ENCODE measurements at regions not wholly inside any gene's neighbourhood (a gene's known extent, or its start where the extent isn't known, plus 50 kb on each side); places are given as distances from the start of the nearest gene placed in this dataset.

DNA sequence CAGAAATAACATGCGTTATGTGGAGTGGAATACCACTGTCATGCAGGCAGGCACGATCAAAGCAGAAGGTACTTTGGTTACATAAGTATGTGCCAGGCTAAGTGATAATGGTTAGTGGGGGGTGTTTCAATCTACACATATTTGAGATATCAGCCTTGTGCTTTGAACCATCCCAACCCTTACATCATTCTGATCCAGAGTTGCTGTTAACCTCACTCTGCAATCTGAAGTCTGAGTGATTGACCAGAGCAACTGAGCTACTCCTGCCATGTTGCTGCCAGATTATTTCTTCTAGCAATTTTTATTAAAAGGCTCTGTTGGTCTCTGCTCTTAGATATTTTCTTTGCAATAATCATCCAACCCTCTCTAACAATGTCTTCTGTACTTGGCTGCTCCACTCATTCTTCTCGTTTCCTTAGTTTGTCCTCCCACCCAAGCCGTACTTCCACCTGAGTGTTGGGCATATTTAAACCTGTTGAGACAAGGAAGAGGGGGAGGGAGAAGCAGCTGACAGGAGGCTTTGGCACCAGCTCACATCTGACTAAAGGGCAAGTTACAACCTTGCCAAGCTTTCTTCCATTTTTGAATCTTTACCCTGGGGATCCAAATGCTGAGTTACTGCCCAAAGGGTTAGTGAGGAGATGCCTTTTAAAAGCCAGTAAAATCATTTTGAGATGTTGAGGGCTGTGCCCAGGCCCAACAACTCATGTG lies 114.1 kb upstream of the SESN3 start:
- ATAC-seq = peak; percentile 73

DNA sequence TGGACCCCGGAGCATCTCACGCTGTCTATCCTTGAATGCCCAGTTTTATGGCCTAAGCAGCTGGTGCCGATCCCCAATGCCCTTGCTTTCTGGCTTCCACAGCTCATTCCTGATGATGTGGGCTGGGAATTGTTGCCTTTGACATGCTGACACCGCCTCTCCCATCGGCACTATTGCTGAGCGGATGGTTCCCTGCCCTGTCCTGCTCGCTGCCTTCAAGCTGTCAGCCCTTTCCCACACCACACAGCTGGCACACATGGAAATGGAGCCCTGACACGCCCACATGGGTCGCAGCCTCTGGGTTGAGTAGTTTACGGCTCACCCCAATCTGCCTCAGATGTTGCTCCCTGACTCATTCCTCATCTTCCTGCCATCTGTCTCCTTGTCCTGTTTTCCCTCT lies 110.2 kb upstream of the SESN3 start:
- ATAC-seq = peak; percentile 36

DNA sequence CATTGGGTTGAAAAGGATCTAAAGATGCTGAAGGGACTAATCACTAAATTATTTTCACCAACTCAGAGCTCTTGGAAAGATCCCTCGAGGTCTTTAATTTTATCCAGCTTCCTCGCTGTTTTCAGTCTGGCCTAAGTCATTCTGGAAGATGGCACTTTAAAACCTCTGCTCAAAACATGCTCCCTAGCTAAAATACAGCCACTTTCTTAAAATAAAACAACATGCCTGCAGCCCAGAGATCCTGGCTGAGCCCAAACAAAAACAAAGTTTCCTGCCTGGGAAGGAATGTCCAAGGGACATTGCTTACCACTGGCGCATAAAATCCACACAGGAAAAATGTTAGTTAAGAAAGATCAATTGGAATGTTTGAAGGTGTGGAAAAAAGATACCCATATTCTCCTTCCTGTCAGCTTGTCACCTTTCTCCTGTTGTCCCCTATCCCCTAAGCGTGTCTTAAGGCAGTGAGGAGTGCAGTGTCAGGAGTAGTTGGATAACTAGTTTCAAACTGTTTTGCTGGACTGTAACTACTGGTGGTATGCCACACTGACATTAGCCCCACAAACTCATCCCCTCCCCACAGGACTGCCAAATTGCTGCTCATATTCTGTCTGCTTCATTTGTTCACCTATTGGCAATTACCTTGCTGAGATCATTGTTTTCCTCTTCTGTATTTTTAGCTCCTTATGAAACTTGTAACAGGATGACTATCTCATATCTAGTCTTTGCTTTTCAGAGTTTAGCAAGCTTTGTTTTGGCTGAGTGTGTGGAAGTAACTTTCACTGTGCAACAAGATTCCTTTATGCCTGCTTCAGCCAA lies 108.3 kb upstream of the SESN3 start:
- no peak for ATAC-seq

DNA sequence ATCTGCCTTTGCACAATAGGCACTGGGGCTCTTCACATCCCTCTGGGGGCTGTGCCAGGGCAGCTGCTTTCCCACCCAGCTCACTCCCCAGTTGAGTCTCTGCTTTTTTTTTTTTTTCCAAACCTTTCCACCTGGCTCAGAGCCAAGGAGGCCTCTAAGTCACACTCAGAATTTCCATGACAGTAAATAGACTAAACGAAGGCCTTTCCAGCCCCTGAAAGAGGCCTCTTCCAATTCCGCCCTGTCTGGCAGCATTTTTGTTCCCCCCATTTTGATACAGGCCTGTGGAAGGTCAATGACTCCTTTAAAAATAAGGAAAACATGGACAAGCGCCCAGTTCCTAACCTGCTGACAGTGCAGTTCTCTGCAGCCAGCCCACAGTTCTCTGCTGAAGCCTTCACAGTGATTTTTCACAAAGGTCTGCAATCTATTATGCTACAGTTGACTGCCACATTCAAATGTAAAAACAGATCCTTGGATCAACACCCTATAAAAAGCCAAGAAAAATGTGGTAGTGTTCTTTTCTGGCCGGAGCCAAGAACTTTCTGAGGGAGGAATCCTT lies 107.5 kb upstream of the SESN3 start:
- ATAC-seq = peak; percentile 17

DNA sequence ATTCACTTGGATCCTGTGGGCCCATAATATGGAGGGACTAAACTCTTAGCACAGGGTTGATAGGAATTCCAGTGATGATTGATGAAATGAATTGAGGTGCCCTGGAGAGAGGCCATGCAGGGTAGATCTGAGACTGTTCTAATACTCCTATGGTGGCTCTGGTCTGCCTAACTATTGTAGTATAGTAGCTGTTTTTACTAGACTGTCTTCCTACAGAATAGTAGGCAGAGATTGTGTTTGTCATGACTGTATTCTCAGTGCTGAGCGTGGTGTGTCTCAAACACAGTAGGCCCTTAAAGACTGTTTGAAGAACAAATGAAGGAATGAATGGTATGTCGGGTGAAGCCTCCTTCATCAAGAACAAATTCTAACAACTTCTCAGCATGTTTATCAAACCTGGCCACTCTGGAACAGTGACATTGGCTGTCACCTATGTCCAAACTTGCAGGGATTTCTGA lies 107.0 kb upstream of the SESN3 start:
- peak; percentile 11 for ATAC-seq

DNA sequence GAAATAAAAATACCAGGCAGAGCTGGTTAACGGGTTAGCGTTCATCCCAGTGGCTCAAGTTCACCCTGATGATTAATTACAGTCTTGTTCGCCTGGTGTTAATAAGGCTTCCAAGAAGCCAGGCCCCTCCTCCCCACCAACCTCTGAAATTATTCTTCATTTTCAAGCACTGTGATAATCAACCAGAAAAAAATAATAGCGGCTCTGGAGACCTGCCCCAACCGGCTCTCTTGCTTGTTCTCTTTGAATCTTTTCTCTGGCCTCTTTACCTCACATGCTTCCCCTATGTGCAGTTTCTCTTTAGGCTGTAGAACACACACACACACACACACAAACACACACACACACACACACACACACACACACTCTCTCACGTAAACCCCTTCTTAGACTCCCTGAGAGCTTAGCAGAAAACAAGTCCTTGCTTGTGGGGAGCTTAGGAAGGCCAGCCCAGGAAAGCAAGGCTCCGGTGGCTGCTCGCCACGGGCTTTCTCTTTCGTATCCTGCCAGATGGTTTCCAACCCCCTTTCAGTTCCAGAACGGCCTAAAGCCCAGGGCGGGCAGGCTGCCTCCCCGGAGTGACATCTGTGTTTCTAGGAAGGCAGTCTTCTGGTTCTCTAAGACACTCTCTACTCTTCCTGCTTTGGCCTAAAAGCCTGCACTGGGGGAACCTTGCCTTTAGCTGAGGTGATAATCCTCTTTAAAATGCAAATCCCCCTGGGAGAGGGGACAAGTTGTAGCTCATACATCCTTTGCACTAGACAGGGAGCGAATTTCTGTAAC lies 106.4 kb upstream of the SESN3 start:
- ATAC-seq = peak; percentile 89

DNA sequence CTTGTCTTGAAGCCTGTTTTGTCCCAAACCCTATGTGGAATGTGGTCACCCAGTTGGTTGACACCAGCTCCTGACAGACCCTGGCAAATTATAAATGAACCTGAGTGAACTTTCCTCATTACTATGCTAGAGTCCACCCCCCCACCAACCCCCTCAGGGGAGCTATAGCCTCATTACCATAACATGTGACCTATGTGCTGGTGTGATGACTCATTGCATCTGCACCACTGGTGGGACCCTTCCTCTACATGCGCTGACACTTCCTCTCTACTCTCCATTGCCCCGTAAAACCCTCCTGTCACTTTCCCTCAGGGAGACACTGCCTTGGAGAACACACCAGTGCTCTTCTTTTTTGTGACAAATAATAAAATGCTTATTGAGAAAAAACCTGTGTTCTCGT lies 105.0 kb upstream of the SESN3 start:
- ATAC-seq = no peak

DNA sequence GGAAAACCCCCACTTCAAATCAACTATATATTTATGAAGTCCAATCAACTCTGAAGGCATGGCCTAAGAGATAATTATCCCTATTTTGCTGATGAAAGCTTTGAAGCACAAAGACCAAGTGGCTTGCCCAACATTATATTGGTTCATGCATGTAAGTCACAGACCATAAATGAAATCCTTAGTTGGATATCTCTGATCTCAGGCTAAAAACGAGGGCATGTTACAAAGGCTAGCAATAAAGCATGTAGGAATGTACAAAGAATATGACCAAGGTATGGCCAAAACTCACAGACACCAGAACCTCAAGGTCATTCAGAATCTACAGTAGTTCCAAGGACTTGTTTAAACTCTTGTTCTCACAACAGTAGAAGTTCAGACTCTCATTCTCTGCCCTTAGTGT lies 100.2 kb upstream of the SESN3 start:
- no peak for ATAC-seq

DNA sequence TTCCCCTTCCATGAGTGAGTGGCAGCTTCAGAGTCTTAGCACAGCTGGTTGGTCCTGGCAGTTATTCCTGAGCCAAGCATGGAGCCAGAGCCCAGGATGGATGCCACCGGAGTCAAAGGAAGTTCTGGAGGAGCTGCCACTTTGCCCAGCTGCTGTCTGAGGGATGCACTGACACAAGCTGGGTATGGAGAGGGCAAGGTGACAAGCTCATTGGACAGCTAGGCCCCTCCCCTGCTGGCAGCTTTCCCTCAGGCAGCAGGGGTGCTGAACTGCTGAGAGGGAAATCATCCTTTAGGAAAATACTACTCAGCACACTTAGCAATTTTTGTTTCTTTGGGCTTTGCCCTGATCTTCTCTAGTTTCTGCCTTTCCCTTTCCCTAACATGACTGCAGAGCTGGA lies 99.3 kb upstream of the SESN3 start:
- ATAC-seq = no peak

DNA sequence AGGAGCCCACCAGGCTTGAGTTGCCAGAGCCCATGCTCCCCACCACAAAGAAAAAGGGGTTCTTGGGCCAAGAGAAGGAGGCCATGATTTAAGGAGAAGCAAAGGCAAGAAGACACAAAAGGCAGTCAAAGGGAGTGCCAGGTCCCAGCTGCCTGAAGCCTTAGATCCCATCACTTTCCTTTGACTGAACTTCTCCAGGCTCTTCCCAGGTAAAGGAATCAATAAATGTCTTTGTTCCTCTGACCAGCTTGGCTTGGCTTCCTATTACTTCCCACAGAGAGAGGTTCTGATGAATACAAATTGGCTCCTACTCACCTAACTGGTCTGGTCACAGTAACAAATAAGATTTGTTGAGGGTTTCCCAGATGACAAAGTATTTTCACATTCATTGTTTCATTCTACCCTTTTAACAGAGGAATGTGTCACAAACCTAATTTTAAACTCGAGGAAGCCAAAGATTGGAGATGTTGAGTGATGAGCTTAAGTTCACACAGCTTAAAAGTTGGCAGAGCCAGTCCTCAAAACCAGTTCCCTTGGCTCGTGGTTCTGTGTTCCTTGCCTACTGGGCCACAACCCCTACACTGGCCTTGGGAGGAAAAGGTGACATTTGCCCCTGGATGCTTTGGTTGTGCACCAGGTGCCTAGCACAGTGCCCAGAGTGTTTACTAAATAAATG lies 96.4 kb upstream of the SESN3 start:
- ATAC-seq = peak; percentile 78

DNA sequence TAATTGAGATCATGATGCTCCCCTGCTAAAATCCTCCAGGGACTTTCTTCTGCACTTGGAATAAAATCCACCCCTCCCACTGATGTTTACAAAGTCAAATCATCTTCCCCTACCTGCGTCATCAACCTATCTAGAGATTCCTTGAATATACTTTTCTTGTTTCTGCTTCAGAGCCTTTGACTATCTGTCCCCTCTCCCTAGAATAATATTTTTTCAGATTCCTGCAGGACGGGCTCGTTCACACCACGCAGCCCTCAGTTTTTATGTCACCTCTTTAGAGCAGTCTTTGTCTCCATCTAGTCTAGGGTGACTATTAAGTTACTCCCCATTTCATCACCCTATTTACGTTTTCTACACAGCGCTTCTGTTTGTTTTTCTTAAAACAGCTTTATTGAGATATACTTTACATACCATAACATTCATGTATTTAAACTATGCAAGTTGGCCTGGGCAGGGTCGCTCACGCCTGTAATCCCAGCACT lies 94.8 kb upstream of the SESN3 start:
- no peak for ATAC-seq

DNA sequence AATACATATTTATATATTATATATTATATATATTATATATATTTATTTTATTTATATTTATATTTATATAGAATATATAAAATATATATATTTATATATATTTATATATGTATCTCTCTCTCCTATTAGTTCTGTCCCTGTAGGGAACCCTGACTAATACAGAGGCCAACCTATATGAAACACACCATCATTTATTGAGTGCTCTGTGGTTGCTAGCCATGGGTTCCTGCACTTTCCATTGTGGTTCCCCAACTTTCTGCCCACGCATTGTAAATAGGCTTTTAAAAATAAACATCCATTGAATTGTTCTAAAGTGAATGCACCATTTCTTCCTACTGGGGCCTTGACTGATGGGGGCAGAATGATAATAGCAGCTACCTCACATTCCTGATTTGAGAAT lies 93.8 kb upstream of the SESN3 start:
- ATAC-seq = no peak

DNA sequence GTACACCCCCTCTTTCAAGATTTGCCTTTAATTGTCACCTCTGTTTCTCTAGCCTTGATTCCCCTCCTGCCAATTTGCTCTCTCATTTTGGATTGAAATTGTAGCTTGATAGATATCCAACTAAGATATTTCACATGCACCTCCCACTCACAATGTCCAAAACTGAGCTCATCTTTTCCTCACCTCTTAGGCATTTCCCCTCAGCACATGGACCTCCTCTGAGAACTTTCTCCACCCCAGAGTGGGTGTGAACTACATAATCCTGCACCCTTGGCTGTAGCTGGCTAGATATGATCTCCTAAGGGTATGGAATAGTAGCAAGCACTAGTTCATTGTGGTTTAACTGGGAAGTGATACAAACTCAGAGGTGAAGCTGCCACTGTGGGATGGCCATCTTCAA lies 91.5 kb upstream of the SESN3 start:
- ATAC-seq = no peak

DNA sequence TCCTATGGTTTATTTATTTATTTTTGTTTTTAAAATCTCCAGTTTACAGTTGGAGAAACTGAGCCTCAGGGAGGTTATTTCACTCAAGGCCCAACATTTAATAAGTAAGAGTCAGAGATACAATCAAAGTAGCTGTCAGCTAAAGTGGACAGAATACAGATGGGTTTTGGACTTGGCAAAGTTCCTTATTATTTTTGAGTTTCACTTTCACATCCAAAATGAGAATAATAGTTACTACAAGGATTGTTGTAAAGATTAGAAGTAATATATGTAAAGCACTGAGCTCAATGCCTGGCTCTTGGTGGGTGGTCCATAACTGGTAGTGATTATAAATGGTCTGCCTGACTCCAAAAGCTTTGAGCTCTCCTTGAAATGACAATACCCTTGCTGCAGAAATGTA lies 87.5 kb upstream of the SESN3 start:
- ATAC-seq = no peak

DNA sequence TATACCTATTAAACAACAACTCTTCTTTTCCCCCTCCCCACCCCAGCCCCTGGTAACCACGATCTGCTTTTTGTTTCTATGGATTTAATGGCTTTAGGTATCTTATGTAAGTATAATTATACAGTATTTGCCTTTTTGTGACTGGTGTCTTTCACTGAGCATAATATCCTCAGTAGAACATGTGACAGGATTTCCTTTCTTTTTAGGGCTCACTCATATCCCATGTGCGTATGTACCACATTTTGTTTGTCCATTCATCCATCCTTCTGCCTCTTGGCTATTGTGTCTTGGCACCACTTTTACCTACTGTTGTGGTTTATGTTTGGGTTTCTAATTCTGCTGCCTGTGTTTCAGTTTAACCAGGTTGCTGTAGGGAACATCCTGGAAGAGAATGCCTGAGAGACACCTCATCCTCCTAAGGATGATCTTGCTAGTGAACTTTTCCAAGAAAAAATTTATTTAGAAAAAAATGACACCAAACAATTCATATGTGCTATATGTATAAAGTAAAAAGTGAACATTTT lies 77.6 kb upstream of the SESN3 start:
- no peak for ATAC-seq

DNA sequence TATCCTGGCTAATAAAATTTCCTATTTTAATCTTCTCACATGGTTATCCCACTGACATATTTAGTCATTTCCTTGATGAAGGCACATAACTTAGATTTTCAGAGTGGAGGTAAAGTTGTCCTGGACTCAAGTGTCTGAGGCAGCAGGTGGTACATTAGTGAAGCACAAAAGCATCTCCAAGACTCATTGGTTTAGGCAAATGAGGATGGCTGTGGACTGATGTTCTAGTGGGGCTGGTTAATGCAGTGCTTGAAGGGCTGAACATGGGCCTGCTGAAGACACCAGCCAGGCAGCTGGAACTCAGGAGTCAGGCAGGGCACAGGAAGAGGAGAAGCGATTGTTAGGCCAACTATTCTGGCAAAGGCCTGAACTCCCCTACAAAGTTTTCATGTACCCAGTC lies 76.3 kb upstream of the SESN3 start:
- ATAC-seq = no peak

DNA sequence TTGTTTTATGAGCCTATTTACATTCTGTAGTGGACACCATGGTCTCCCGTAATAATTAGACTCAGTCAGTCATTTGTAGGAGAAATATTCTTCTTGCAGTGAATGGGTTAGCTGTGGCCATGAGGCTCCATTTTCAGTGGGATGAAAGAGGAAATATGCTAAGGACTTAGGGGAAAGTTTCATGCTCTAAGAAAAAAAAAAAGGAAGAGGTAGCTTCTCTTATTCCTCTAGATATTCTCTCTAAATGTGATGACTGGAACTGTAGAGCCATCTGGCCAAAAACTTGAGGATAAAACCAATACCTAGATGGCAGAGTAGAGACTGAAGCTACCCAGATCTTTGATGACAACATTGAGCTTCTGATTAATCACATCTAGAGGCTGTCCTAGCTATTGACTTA lies 75.8 kb upstream of the SESN3 start:
- no peak for ATAC-seq

DNA sequence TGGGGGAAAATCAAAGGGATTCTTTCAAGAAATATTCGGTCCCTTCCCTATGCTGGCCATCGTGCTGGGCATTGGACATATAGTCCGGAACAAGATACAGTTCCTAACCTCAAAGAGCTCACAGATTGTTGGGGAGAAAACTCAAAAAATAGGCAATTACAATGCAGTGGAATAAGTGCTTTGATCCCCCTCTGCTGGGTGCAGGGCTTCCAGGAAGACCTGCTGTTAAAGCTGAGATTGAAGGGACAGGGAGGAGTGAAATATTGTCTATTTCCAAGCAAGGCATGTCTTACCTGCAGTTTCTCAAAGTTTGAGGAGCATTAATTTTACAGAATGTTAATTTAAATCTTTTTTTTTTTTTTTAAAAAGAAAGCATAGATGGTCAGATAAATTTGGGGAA lies 75.1 kb upstream of the SESN3 start:
- no peak for ATAC-seq

DNA sequence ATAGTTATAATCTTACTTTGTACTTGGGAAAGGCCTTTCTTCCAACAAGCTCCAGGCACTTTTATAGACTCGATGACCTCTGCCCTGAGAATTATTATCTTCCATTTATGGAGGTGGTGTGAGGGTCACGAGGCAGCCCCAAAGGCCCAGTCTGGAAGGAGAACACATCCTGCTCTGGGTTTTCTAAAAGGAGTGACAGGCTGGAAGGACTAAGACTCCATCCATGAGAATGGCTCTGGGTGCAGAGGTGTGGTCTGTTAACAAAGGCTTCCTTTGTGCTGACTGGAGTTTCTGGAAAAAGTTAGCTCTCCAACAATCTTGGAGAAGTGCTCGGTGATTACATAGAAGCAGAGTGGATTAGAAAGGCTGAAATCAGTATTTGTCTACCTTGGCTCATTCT lies 74.7 kb upstream of the SESN3 start:
- no peak for ATAC-seq

DNA sequence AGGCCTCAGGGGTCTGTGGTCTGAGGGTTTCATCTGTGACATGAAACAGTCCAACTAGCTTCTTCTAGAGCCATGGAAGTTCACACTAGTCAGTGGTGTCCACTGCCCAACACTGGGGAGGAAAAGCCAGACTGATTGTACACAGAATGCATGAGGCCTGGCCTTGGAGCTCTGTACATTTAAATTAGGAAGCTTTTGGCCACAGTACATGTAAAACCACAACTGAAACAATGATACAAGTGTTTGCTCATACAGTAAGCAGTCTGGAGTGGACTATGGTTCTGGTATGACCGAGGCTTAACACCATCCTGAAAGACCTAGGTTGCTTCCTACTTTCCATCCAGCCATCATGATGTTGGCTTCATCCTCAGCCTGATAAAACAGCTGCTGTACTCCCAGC lies 73.8 kb upstream of the SESN3 start:
- ATAC-seq = no peak

DNA sequence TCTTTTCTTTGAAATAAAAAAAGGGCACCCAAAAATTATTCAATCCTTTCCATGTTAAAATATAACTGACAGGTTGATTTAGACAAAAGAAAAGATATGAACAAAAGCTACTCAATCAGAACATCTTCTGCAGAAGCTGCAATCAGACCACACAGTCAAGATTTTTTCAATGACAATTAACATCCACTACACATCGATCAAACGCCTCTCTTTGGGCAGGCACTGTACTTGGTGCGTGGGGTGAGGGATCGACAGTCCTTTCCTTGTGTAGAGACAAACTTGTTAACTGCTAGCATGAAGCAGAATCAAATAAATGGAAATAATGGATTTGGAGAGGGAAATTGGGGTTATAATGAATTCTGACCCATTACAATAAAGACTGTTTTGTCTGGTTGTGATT lies 71.2 kb upstream of the SESN3 start:
- ATAC-seq = no peak

DNA sequence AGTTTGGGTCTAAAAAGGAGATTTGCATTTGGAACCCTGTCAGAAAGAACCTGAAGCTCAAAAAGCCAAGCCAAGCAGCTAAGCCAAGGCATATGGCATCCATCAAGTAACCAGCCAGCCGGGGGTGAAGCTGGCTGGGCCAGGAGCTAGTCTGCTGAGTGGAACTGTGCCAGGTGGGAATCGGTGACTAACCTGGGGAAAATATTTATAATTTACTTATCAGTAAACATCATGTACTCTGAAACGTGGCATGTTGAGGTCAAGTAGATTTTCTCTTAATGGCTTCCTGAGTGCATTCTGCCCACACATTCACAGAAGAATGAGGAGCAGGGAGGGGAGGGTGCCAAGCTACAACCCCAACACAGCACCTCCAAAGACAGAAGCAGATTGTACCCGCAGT lies 70.5 kb upstream of the SESN3 start:
- ATAC-seq = no peak

Data from esophagus mucosa (tissue), 1 donor.